HepG2 (cell line): ENCODE measurements at regions not wholly inside any gene's neighbourhood (a gene's known extent, or its start where the extent isn't known, plus 50 kb on each side); places are given as distances from the start of the nearest gene placed in this dataset.
A peak's percentile ranks its signal among the peaks of the same experiment; 100 is the strongest.

Experiments used
- ATAC-seq: fragments of 200-7000 bp; cut with Tn5 transposase; 3 replicates; pipeline ENCODE4 v1.9.1; 2020; ENCODE audit warnings: mild to moderate bottlenecking, moderate library complexity
- BruUV-seq: library from RNA; stranded (reverse); fragments of 400-500 nt; replicated peaks from 2 replicates; lab custom pipeline; 2021; lab: Mats Ljungman, UMichigan
- CTCF ChIA-PET: fragments of 300-600 bp; formaldehyde crosslinking; extraction: SDS; loops from one replicate; lab custom pipeline; 2021; ENCODE audit warnings: low total read pairs, inconsistent platforms, low intra/inter-chr PET ratio; lab: Yijun Ruan, JAX
- POLR2A ChIA-PET: fragments of 350-600 bp; sonication (Branson Sonifier 250); formaldehyde crosslinking; loops from one replicate; lab custom pipeline; 2020; ENCODE audit warnings: antibody characterized with exemption, inconsistent platforms; lab: Yijun Ruan, JAX
- DNase-seq: peaks from one replicate; pipeline ENCODE4 v3.0.0-alpha.2; 2015; ENCODE audit warnings: low spot score
- FAIRE-seq: peaks from 3 replicates; lab custom pipeline; 2011; peaks lifted over from hg19 to GRCh38; lab: Jason Lieb, UNC
- H2AFZ ChIP-seq: one replicate; pipeline ENCODE4 v1.6.1; 2011; ENCODE audit warnings: low read length, inconsistent platforms
- H3K27ac ChIP-seq: fragments of 300-600 bp; 3 replicates; pipeline ENCODE4 v1.8.0; 2011; ENCODE audit warnings: mixed run types, mild to moderate bottlenecking, mixed read lengths, low read length, inconsistent platforms; ENCODE audit not compliant: insufficient read depth; ENCODE audit errors: extremely low read length
- H3K27me3 ChIP-seq, 2 experiments: fragments of 200-600 bp in 1 of 2; 2 replicates in 1 of 2; 3 replicates in 1 of 2; pipeline versions ENCODE4 v1.6.0 to v1.8.0; 2011; ENCODE audit warnings: low read length in 2 of 2, mild to moderate bottlenecking in 2 of 2, moderate library complexity in 2 of 2, inconsistent platforms in 1 of 2; ENCODE audit not compliant: insufficient read depth in 2 of 2, control insufficient read depth in 1 of 2
- H3K36me3 ChIP-seq, 2 experiments: fragments of 200-600 bp in 1 of 2; replicated peaks in 1 of 2; 2 replicates in 1 of 2; 3 replicates in 1 of 2; pipeline versions ENCODE4 v1.5.1 to v1.8.0; 2011; ENCODE audit warnings: low read length in 2 of 2, inconsistent platforms in 1 of 2; ENCODE audit not compliant: insufficient read depth in 2 of 2, control insufficient read depth in 1 of 2
- H3K4me1 ChIP-seq: 2 replicates; pipeline ENCODE4 v1.5.1; 2012; ENCODE audit warnings: low read length, inconsistent platforms; ENCODE audit not compliant: insufficient read depth
- H3K4me2 ChIP-seq: 2 replicates; pipeline ENCODE4 v1.6.0; 2011; ENCODE audit warnings: low read depth, low read length, inconsistent platforms
- H3K4me3 ChIP-seq, 3 experiments: fragments of 200-600 bp in 1 of 3; sonication (generic), shearing (Covaris generic) in 1 of 3; replicated peaks in 1 of 3; 2 replicates each; pipeline ENCODE4 v1.5.1; 2011 to 2016; ENCODE audit warnings: low read length in 3 of 3, inconsistent platforms in 2 of 3, low read depth in 2 of 3, mild to moderate bottlenecking in 2 of 3, control low read depth in 1 of 3, mixed read lengths in 1 of 3; ENCODE audit not compliant: insufficient read depth in 1 of 3
- H3K79me2 ChIP-seq: one replicate; pipeline ENCODE4 v1.6.1; 2011; ENCODE audit warnings: low read length, inconsistent platforms; ENCODE audit not compliant: insufficient read depth
- H3K9ac ChIP-seq: 2 replicates; pipeline ENCODE4 v1.6.0; 2011; ENCODE audit warnings: mild to moderate bottlenecking, low read depth, low read length, inconsistent platforms; ENCODE audit not compliant: insufficient read depth
- H3K9me3 ChIP-seq: 2 replicates; pipeline ENCODE4 v1.5.1; 2012; ENCODE audit warnings: mild to moderate bottlenecking, low read length
- H4K20me1 ChIP-seq: 2 replicates; pipeline ENCODE4 v1.6.0; 2011; ENCODE audit warnings: inconsistent platforms, mild to moderate bottlenecking, low read length, moderate library complexity; ENCODE audit not compliant: insufficient read depth
- CTCF ChIP-seq: sonication (generic); formaldehyde crosslinking; IDR thresholded peaks from 2 replicates; pipeline ENCODE4 v1.5.0; 2020; ENCODE audit warnings: mild to moderate bottlenecking, missing genetic modification reagents, moderate library complexity
- FIP1L1 ChIP-seq: fragments of 200-400 bp; formaldehyde crosslinking; IDR thresholded peaks from 2 replicates; pipeline ENCODE4 v1.6.1; 2018; ENCODE audit warnings: low read depth, mild to moderate bottlenecking, low read length, moderate library complexity, borderline replicate concordance; ENCODE audit not compliant: insufficient read depth
- MAFK ChIP-seq, 2 experiments: IDR thresholded peaks in 1 of 2; conservative IDR thresholded peaks in 1 of 2; 2 replicates each; pipeline ENCODE4 v1.6.1; 2011; ENCODE audit warnings: improper control_type of control experiment in 2 of 2, low read length in 2 of 2
- MLLT10 ChIP-seq: sonication (generic); formaldehyde crosslinking; IDR thresholded peaks from 2 replicates; pipeline ENCODE4 v1.4.0; 2020; ENCODE audit warnings: missing genetic modification reagents
- SRSF4 ChIP-seq: fragments of 200-400 bp; formaldehyde crosslinking; IDR thresholded peaks from one replicate; pipeline ENCODE4 v1.6.1; 2018; ENCODE audit warnings: mild to moderate bottlenecking, low read depth, low read length, moderate library complexity; ENCODE audit not compliant: poor library complexity, severe bottlenecking
- ZBTB37 ChIP-seq: sonication (generic); formaldehyde crosslinking; IDR thresholded peaks from 2 replicates; pipeline ENCODE4 v1.4.0; 2020; ENCODE audit warnings: mild to moderate bottlenecking, missing genetic modification reagents
- ZIK1 ChIP-seq: sonication (generic); formaldehyde crosslinking; IDR thresholded peaks from 2 replicates; pipeline ENCODE4 v1.5.0; 2020; ENCODE audit warnings: mild to moderate bottlenecking, low read depth, missing genetic modification reagents, borderline replicate concordance
- ZNF274 ChIP-seq: sonication (generic); formaldehyde crosslinking; IDR thresholded peaks from 2 replicates; pipeline ENCODE4 v1.5.1; 2020; ENCODE audit warnings: mild to moderate bottlenecking, missing genetic modification reagents
- ZNF710 ChIP-seq: sonication (generic); formaldehyde crosslinking; IDR thresholded peaks from 2 replicates; pipeline ENCODE4 v1.5.0; 2020; ENCODE audit warnings: mild to moderate bottlenecking, missing genetic modification reagents, borderline replicate concordance
- WGBS: methylation state at CpG from one replicate; pipeline ENCODE4 v1.1.6; 2017; ENCODE audit warnings: low lambda C conversion rate; 5-methylcytosine and 5-hydroxymethylcytosine counted together
- in situ Hi-C: cut with HindIII; loops from 2 replicates; pipeline ENCODE4 v1.10.0; 2017; ENCODE audit warnings: low pct_unique_long_range_greater_than_20kb; ENCODE audit not compliant: extremely low pct_ligation_motif_present
- intact Hi-C: fragments of 100-400 bp; cut with micrococcal nuclease; formaldehyde crosslinking; loops from one replicate; pipeline ENCODE4 v1.10.0; 2022; ENCODE audit not compliant: unreplicated experiment
- TF ChIP-seq, protein P1 (sequence below): IDR thresholded peaks from 2 replicates; pipeline ENCODE4 v1.6.1; 2016; ENCODE audit warnings: missing genetic modification reagents, missing compliant biosample characterization

GRCh38 chr3:193826159-193826795 lies 233.3 kb downstream of the OPA1 start:
- no TSS peak for BruUV-seq
- H3K79me2 ChIP-seq, result no peaks in the 10 kb centered on the region
- 35% methylated on average over 11 of the region's 12 CpGs for WGBS
- peak overlapping the region; percentile 33; the same call in 1 of the 2 replicates for H3K4me2 ChIP-seq
- H4K20me1 ChIP-seq, result no peaks in the 10 kb centered on the region
- H3K4me1 ChIP-seq, result no peaks in the 10 kb centered on the region
- no peak for TF ChIP-seq SRSF4
- TF ChIP-seq, protein P1, sequence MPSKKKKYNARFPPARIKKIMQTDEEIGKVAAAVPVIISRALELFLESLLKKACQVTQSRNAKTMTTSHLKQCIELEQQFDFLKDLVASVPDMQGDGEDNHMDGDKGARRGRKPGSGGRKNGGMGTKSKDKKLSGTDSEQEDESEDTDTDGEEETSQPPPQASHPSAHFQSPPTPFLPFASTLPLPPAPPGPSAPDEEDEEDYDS (CRISPR knock-in tag), result no peak
- no peak for TF ChIP-seq ZNF274
- 0 out of 4 replicates have a peak, but pooled peaks of 1 of the 2 experiments have one; percentile 3 for TF ChIP-seq MAFK (conservative IDR thresholded peaks at IDR 0.05 in 1 of 2, IDR thresholded peaks at IDR 0.05 in 1 of 2; ENCODE audit: low read length in 2 of 2)
- TF ChIP-seq, all 625 proteins: peak for 1
- H3K27me3 ChIP-seq, result peaks cover 3 to 26% of the 10 kb centered on the region in 2 experiments; a peak in 3 of 5 replicates
- no peak overlapping the region for H3K9ac ChIP-seq
- intact Hi-C loops (no loop called here), in situ Hi-C loops (no loop called here)
- ChIA-PET CTCF (no interaction called here), POLR2A (no interaction called here)
- H2AFZ ChIP-seq, result no peak overlapping the region
- FAIRE-seq, result no peak
- no peak for DNase-seq
- H3K36me3 ChIP-seq, result no peaks in the 10 kb centered on the region
- no peak overlapping the region for H3K27ac ChIP-seq
- H3K4me3 ChIP-seq, result no peak overlapping the region
- peak; percentile 74 for ATAC-seq
- no peaks in the 10 kb centered on the region for H3K9me3 ChIP-seq

- Histone ChIP-seq H3K27ac (no peak overlapping the region), H2AFZ (no peak overlapping the region), H3K4me2 (no peak overlapping the region), H4K20me1 (no peaks in the 10 kb centered on the region), H3K4me1 (no peaks in the 10 kb centered on the region), H3K4me3 (no peak overlapping the region), H3K36me3 (no peaks in the 10 kb centered on the region), H3K9me3 (no peaks in the 10 kb centered on the region), H3K9ac (no peak overlapping the region), H3K27me3 (peaks cover 3 to 26% of the 10 kb centered on the region in 2 experiments; a peak in 3 of 5 replicates), H3K79me2 (no peaks in the 10 kb centered on the region)
- intact Hi-C loops (no loop called here), in situ Hi-C loops (no loop called here)
- no peak for FAIRE-seq
- CTCF ChIA-PET, result no interaction called here
- ATAC-seq, result no peak
- POLR2A ChIA-PET, result no interaction called here
- no TSS peak for BruUV-seq
- 38% methylated on average over 7 of the region's 7 CpGs for WGBS
- DNase-seq, result no peak
- TF ChIP-seq ZIK1 (CRISPR knock-in tag), result no peak
- no peak for TF ChIP-seq FIP1L1
- no peak for TF ChIP-seq MLLT10 (CRISPR knock-in tag)
- no peak for TF ChIP-seq ZNF710 (CRISPR knock-in tag)
- TF ChIP-seq ZBTB37 (CRISPR knock-in tag), result no peak
- no peak for TF ChIP-seq CTCF (CRISPR knock-in tag)
Observed at GRCh38 chr3:193827040-193827669, 234.1 kb downstream of the OPA1 start.
